KG1 (cell line): ENCODE measurements at regions not wholly inside any gene's neighbourhood (a gene's known extent, or its start where the extent isn't known, plus 50 kb on each side); places are given as distances from the start of the nearest gene placed in this dataset.
"Not testable (repeated sequence)": the region's sequence is repeated elsewhere in the genome, so short reads cannot be mapped to it uniquely, and the experiment has no call there.

Experiments used
- DNase-seq: peaks from one replicate; lab custom pipeline; 2025; lab: John Stamatoyannopoulos, UW

DNA sequence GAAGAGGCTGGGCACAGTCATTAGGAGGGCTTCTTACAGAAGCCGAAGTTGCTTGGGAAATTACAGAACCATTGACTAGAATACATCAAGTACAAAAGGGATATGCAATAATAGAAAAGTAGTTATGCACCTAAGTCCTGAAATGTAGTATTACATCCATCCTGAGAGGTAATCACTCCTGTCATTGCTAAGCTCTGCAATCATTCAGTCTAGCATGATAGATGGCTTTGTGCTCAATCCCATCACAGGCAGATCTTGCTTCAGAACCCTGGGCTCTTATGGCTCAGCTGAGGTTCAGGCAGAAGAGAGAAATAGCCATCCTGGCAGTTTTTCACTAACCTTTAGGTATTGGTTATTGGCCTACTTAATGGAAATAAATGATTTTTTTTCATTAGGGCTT, 231.7 kb upstream of the AFF2 start:
- DNase-seq, result no peak

DNA sequence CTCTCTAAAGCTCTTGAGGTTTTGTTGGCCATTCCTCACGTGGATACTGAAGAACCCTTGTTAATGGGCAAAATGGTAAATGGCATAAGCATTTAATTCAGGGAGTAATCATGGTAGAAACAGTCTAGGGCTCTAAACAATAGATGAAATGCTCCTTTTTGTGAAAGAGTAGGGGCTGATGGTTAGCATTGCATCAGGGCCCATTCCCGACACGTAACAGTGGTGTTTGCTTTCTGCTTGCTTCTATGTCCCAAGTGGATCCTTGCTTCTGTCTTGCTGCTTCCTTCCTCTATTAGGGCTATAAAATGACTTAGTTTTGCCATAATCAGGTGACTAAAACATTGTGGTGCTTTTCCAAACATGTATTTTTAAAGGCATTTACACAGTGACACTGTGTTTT, 230.9 kb upstream of the AFF2 start:
- DNase-seq, result no peak

DNA sequence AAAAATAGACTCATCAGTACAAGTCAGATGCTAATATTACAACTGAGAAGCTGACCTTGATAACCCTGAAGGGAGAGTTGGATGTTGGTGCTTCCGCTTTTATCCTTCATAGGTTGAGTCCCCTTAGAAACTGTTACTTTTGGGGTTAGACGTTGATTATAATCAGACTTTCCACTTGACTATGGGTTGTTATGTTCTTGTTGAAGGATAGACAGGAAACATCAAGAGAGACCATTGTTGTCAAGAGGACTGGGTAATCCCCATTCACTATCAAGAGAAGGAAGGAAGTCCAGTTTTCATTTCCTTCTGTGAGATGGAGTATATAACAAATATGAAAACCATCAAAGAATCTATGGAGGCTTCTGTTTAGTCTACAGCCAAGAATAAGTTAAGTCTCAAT, 229.9 kb upstream of the AFF2 start:
- no peak for DNase-seq

DNA sequence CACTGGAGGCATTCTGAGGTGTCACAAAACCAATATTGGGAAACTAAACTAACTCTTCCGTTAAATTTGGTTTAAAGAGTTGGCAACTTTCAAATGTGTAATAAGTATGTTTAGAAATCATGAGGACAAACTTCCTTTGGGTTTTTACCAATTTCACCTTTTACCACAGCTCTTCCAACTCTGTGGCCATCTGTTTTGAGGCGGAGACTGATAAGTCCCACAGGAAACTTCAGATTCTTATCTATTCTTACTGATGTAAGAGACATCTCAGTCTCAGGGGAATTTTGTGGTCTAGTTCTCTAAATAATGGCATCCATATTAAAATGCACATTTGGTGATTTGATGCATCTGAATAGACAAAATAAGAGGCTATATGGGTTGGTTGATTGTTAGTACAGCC, 229.2 kb upstream of the AFF2 start:
- no peak for DNase-seq

DNA sequence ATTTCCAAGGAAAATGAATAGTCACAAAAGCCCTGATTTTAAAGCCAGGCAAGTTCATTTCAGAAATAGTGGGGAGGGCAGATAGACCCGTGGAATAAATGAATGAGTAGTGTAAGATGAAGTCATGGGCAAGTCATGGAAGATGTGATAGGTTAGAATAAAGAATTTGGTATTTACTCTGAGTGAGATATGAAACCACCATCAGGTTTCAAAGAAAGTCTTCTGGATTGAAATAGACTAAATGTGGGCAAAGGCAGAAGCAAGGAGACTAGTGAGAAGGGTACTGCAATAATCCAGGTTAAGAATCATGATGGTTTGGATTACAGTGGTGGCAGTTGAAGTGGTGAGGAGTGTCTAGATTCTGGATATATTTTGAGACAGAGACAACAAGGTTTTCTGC, 218.5 kb upstream of the AFF2 start:
- no peak for DNase-seq

- DNase-seq, result no peak
Measured at GRCh38 chrX:148282504-148282903, 217.9 kb upstream of the AFF2 start.

- no peak for DNase-seq
Measured at GRCh38 chrX:148284056-148284455, 216.4 kb upstream of the AFF2 start.

- no peak for DNase-seq
Measured at GRCh38 chrX:148284821-148285220, 215.6 kb upstream of the AFF2 start.

DNA sequence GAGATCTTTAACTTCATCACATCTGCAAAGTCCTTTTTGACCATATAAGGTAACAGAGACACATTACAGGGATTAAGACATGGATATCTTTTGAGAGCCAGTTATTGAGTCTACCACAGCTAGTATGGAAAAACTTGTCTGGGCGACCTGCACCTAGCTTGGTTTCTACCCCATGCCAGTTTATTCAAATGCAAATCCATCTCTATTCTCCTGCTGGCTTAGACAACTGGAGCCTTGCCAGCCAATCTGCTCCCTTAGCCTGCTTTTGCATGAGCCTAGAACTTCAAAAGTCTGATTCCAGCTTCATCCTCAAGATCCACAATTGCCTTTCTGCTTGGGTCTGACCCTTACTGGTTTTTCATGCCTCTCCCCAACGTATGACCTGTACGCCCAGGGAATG, 212.0 kb upstream of the AFF2 start:
- DNase-seq, result no peak

GRCh38 chrX:148290041-148290440, 210.4 kb upstream of the AFF2 start:
- no peak for DNase-seq

DNA sequence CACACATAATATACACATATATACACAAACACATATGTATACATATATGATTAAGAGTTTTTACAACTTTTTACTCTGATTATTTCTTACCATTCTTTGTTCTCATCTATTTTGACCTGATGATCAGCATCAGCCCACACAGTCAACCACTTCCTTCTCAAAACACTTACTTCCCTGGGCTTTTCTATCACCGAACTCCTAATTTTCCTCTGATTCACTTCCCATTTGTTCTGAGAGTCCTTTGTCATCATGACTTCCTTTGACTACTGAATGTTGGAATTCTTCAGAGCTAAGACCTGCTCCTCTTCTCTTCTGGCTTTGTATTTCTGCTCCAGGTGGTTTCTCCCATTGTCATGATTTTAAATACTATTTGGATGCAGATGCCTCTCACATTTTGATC, 209.5 kb upstream of the AFF2 start:
- DNase-seq, result no peak

GRCh38 chrX:148298737-148299136, 201.7 kb upstream of the AFF2 start:
- no peak for DNase-seq

DNA sequence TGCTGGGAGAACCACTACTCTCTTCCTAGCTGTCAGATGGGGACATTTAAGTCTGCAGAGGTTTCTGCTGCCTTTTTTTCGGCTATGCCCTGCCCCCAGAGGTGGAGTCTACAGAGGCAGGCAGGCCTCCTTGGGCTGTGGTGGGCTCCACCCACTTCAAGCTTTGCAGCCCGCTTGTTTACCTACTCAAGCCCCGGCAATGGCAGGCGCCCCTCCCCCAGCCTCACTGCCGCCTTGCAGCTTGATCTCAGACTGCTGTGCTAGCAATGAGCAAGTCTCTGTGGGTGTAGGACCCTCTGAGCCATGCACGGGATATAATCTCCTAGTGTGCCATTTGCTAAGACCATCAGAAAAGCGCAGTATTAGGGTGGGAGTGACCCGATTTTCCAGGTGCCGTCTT, 195.2 kb upstream of the AFF2 start:
- not testable (repeated sequence) for DNase-seq

- DNase-seq, result no peak
Measured at GRCh38 chrX:148309413-148309812, 191.0 kb upstream of the AFF2 start.

GRCh38 chrX:148310426-148311165, 189.8 kb upstream of the AFF2 start:
- peak; percentile 46 for DNase-seq

DNA sequence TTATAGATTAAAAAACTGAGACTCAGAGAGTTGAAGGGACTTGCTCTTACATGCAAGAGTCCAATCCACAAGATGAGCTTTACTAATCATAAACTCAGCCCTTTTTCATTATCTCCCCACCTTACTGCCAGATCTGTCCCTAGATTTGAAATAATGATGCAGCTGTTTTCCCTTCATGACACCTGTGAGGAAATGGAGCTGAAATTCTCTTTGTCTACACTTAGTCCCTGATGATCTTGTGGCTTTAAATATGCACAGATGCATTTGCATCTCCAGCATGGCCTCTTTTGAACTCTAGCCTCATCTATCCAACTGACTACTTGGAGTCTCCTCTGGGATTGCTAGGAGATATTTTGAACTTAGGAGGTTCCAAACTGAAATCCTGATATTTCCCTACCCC, 188.9 kb upstream of the AFF2 start:
- DNase-seq, result no peak

DNA sequence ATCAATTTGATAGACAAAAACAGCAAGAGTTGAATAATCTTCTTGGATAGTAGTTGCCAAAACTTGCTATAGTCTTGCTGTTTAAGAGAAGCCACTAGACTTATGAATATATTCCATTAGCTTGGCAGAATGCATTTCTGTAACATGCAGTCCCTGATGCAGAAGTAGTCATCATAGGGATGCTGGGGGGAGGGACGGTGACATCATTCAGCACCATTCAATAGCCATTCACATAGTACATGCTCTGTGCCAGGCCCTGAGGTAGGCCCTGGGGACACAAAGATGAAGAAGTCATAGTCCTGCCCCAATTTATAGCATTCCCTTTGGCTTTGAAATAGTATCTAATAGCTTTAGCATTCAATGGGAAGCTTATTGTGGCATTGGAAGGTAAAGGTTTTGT, 185.5 kb upstream of the AFF2 start:
- no peak for DNase-seq

GRCh38 chrX:148316446-148316845, 184.0 kb upstream of the AFF2 start:
- peak; percentile 2 for DNase-seq

DNA sequence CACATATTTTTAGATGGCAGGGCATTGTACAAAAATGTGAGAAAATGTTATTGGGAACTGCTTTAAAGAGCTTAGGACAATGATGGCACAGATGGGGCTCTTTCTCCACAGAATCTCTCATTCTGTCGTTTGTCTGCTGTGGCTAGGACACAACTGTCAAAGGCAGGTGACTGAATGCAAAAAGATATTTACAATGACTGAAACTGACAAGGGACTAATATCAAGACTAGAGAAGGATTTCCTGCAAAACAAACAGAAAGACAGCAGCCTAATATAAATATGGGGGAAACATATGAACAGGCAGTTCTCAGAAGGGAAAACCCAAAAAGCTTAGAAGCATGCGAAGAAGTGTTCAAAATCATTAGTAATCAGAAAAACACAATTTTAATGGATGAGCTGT, 177.5 kb upstream of the AFF2 start:
- DNase-seq, result no peak

- no peak for DNase-seq
Measured at GRCh38 chrX:148333989-148334388, 166.4 kb upstream of the AFF2 start.

DNA sequence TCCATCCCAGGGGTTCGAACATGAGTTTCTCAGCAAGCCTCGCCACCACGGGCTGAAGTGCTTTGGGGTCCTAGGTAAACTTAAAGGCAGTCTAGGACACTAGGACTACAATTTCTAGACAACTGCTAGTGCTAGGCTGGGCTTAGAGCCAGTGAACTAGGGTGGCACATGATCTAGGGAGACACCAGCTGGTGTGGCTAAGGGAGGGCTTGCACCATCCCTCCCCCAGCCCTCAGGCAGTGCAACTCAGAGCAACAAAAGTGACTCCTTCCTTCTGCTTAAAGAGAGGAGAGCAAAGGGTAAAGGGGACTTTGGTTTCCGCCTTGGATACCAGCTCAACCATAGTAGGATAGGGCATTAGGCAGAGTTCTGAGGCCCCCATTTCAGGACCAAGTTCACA, 162.5 kb upstream of the AFF2 start:
- DNase-seq, result no peak

GRCh38 chrX:148354916-148355315, 145.5 kb upstream of the AFF2 start:
- no peak for DNase-seq

GRCh38 chrX:148361641-148362040, 138.8 kb upstream of the AFF2 start:
- no peak for DNase-seq

GRCh38 chrX:148363471-148364235, 136.8 kb upstream of the AFF2 start:
- DNase-seq, result no peak
